IMR-90 (cell line): ENCODE measurements at regions not wholly inside any gene's neighbourhood (a gene's known extent, or its start where the extent isn't known, plus 50 kb on each side); places are given as distances from the start of the nearest gene placed in this dataset.

Experiments
- ATAC-seq: fragments of 200-7000 bp; cut with Tn5 transposase; 2 replicates; pipeline ENCODE4 v1.9.1; 2020; ENCODE audit warnings: low read depth, mild to moderate bottlenecking, moderate library complexity
- BruUV-seq: library from RNA; stranded (reverse); fragments of 400-500 nt; replicated peaks from 2 replicates; lab custom pipeline; 2021; lab: Mats Ljungman, UMichigan
- CTCF ChIA-PET: fragments of 300-600 bp; formaldehyde crosslinking; extraction: SDS; loops from one replicate; lab custom pipeline; 2021; ENCODE audit warnings: antibody characterized with exemption; lab: Yijun Ruan, JAX
- POLR2A ChIA-PET: fragments of 300-600 bp; sonication (Branson Sonifier 250); formaldehyde crosslinking; loops from one replicate; lab custom pipeline; 2022; ENCODE audit warnings: antibody characterized with exemption; ENCODE audit not compliant: unreplicated experiment; lab: Charles Lee
- DNase-seq: peaks from one replicate; pipeline ENCODE4 v3.0.0; 2013
- H2AFZ ChIP-seq: replicated peaks from 2 replicates; pipeline ENCODE3; 2013; ENCODE audit warnings: low read length, mild to moderate bottlenecking; ENCODE audit not compliant: poor library complexity
- H2AK5ac ChIP-seq: 2 replicates; pipeline ENCODE4 v1.6.1; 2013; ENCODE audit warnings: low read depth, low read length, inconsistent platforms
- H2AK9ac ChIP-seq: replicated peaks from 2 replicates; pipeline ENCODE3; 2013; ENCODE audit warnings: mild to moderate bottlenecking, low read depth, low read length, moderate library complexity; ENCODE audit not compliant: poor library complexity
- H2BK120ac ChIP-seq: 2 replicates; pipeline ENCODE4 v1.6.1; 2013; ENCODE audit warnings: low read depth, low read length, inconsistent platforms
- H2BK15ac ChIP-seq: 3 replicates; pipeline ENCODE4 v1.6.1; 2013; ENCODE audit warnings: low read depth, low read length, inconsistent platforms
- H2BK20ac ChIP-seq: 2 replicates; pipeline ENCODE4 v1.6.1; 2013; ENCODE audit warnings: low read depth, mild to moderate bottlenecking, inconsistent platforms, low read length, moderate library complexity
- H2BK5ac ChIP-seq: 2 replicates; pipeline ENCODE4 v1.6.1; 2013; ENCODE audit warnings: mild to moderate bottlenecking, low read depth, low read length, inconsistent platforms; ENCODE audit not compliant: poor library complexity, severe bottlenecking
- H3K14ac ChIP-seq: replicated peaks from 2 replicates; pipeline ENCODE4 v1.6.1; 2013; ENCODE audit warnings: low read depth, low read length, inconsistent platforms
- H3K18ac ChIP-seq: 2 replicates; pipeline ENCODE4 v1.6.1; 2013; ENCODE audit warnings: low read depth, low read length, control low read depth
- H3K23ac ChIP-seq: 2 replicates; pipeline ENCODE4 v1.6.1; 2013; ENCODE audit warnings: low read depth, low read length, inconsistent platforms
- H3K27ac ChIP-seq: 2 replicates; pipeline ENCODE4 v1.5.1; 2013; ENCODE audit warnings: mild to moderate bottlenecking, control low read depth, low read length; ENCODE audit not compliant: insufficient read depth
- H3K27me3 ChIP-seq: 2 replicates; pipeline ENCODE4 v1.6.1; 2013; ENCODE audit warnings: low read length; ENCODE audit not compliant: control insufficient read depth, insufficient read depth
- H3K36me3 ChIP-seq: 2 replicates; pipeline ENCODE4 v1.6.1; 2013; ENCODE audit warnings: low read length, mixed read lengths; ENCODE audit not compliant: control insufficient read depth, insufficient read depth
- H3K4ac ChIP-seq: 2 replicates; pipeline ENCODE4 v1.6.1; 2013; ENCODE audit warnings: low read depth, low read length, inconsistent platforms
- H3K4me1 ChIP-seq: 2 replicates; pipeline ENCODE4 v1.6.1; 2013; ENCODE audit warnings: low read length, mixed read lengths; ENCODE audit not compliant: control insufficient read depth, insufficient read depth
- H3K4me2 ChIP-seq: 2 replicates; pipeline ENCODE4 v1.6.1; 2013; ENCODE audit warnings: low read depth, mild to moderate bottlenecking, control low read depth, low read length, moderate library complexity
- H3K4me3 ChIP-seq: 2 replicates; pipeline ENCODE4 v1.5.1; 2013; ENCODE audit warnings: low read depth, mild to moderate bottlenecking, control low read depth, low read length, moderate library complexity; ENCODE audit not compliant: insufficient read depth
- H3K56ac ChIP-seq: 2 replicates; pipeline ENCODE4 v1.6.1; 2013; ENCODE audit warnings: low read length, inconsistent platforms; ENCODE audit not compliant: insufficient read depth; ENCODE audit errors: extremely low read depth
- H3K79me1 ChIP-seq, 2 experiments: 2 replicates each; pipeline ENCODE4 v1.6.1; 2013; ENCODE audit warnings: low read length in 2 of 2, inconsistent platforms in 1 of 2, low read depth in 1 of 2
- H3K9ac ChIP-seq: 2 replicates; pipeline ENCODE4 v1.6.1; 2013; ENCODE audit warnings: low read depth, low read length, control low read depth
- H3K9me1 ChIP-seq: 2 replicates; pipeline ENCODE4 v1.6.1; 2013; ENCODE audit warnings: low read length, inconsistent platforms; ENCODE audit not compliant: insufficient read depth
- H3K9me3 ChIP-seq: 2 replicates; pipeline ENCODE4 v1.6.1; 2013; ENCODE audit warnings: low read length; ENCODE audit not compliant: control insufficient read depth, insufficient read depth
- H4K20me1 ChIP-seq: 2 replicates; pipeline ENCODE4 v1.6.1; 2013; ENCODE audit warnings: low read length, inconsistent platforms; ENCODE audit not compliant: insufficient read depth
- H4K5ac ChIP-seq: 2 replicates; pipeline ENCODE4 v1.6.1; 2013; ENCODE audit warnings: mild to moderate bottlenecking, low read depth, low read length, control low read depth
- H4K8ac ChIP-seq, 2 experiments: 2 replicates each; pipeline ENCODE4 v1.6.1; 2013; ENCODE audit warnings: low read depth in 2 of 2, low read length in 2 of 2, control low read depth in 1 of 2, inconsistent platforms in 1 of 2
- H4K91ac ChIP-seq: 2 replicates; pipeline ENCODE4 v1.6.1; 2013; ENCODE audit warnings: low read depth, low read length, inconsistent platforms; ENCODE audit not compliant: insufficient read depth
- CHD1 ChIP-seq: IDR thresholded peaks from 2 replicates; pipeline ENCODE4 v1.6.1; 2012; ENCODE audit warnings: low read depth, low read length, improper control_type of control experiment
- CTCF ChIP-seq: conservative IDR thresholded peaks from 2 replicates; pipeline ENCODE4 v1.5.1; 2012; ENCODE audit warnings: mild to moderate bottlenecking, low read depth, low read length, improper control_type of control experiment
- FOS ChIP-seq: fragments of 150-350 bp; IDR thresholded peaks from 2 replicates; pipeline ENCODE4 v1.6.1; 2016; ENCODE audit warnings: low read depth, low read length
- MAFK ChIP-seq: IDR thresholded peaks from 2 replicates; pipeline ENCODE4 v1.6.1; 2012; ENCODE audit warnings: low read depth, low read length, improper control_type of control experiment
- MAZ ChIP-seq: IDR thresholded peaks from 2 replicates; pipeline ENCODE4 v1.6.1; 2012; ENCODE audit warnings: low read depth, mild to moderate bottlenecking, low read length, improper control_type of control experiment, moderate library complexity, borderline replicate concordance
- MXI1 ChIP-seq: IDR thresholded peaks from 2 replicates; pipeline ENCODE4 v1.6.1; 2012; ENCODE audit warnings: low read depth, mild to moderate bottlenecking, low read length, moderate library complexity, borderline replicate concordance
- RCOR1 ChIP-seq: IDR thresholded peaks from 2 replicates; pipeline ENCODE4 v1.6.1; 2012; ENCODE audit warnings: mild to moderate bottlenecking, low read length, improper control_type of control experiment; ENCODE audit not compliant: insufficient replicate concordance
- RFX5 ChIP-seq: IDR thresholded peaks from 2 replicates; pipeline ENCODE4 v1.8.0; 2012; ENCODE audit warnings: low read depth, mild to moderate bottlenecking, low read length, moderate library complexity
- SMC3 ChIP-seq: fragments of 150-350 bp; IDR thresholded peaks from 2 replicates; pipeline ENCODE4 v1.6.1; 2016; ENCODE audit warnings: low read depth, mild to moderate bottlenecking, antibody characterized with exemption, low read length, moderate library complexity
- WGBS, 2 experiments: methylation state at CpG; one replicate each; pipeline versions ENCODE4 v1.1.5 to v1.1.7; 2013; ENCODE audit warnings: missing lambda C conversion rate in 2 of 2; ENCODE audit not compliant: insufficient read length in 1 of 2; ENCODE audit errors: extremely low coverage in 2 of 2; 5-methylcytosine and 5-hydroxymethylcytosine counted together
- dilution Hi-C: fragments of 300-500 bp; cut with HindIII; formaldehyde crosslinking; loops from one replicate; pipeline ENCODE4 v1.14.3; 2018; ENCODE audit warnings: low sequenced_read_pairs; ENCODE audit not compliant: unreplicated experiment
- in situ Hi-C: fragments of 300-500 bp; cut with MboI; formaldehyde crosslinking; loops from 3 replicates; pipeline ENCODE4 v1.14.3; 2019; ENCODE audit warnings: low sequenced_read_pairs, inconsistent platforms, mixed read lengths
- intact Hi-C: fragments of 100-400 bp; cut with micrococcal nuclease; formaldehyde crosslinking; loops from 2 replicates; pipeline ENCODE4 v1.10.0; 2022

GRCh38 chr10:57785546-57785945 lies 482.1 kb downstream of the IPMK start:
- Histone ChIP-seq H3K4ac (no peak overlapping the region), H2BK15ac (no peak overlapping the region), H3K9me3 (no peaks in the 10 kb centered on the region), H3K23ac (no peak overlapping the region), H3K9ac (no peak overlapping the region), H3K27ac (no peak overlapping the region), H3K9me1 (no peaks in the 10 kb centered on the region), H2BK120ac (no peak overlapping the region), H2AK9ac (no peak overlapping the region), H3K4me3 (no peak overlapping the region), H2AFZ (no peak overlapping the region), H2AK5ac (no peak overlapping the region), H3K4me2 (no peak overlapping the region), H4K20me1 (no peaks in the 10 kb centered on the region), H4K8ac (no peak overlapping the region), H3K79me1 (no peaks in the 10 kb centered on the region), H2BK20ac (no peak overlapping the region), H3K18ac (no peak overlapping the region), H3K27me3 (no peaks in the 10 kb centered on the region), H4K91ac (no peak overlapping the region), H3K36me3 (no peaks in the 10 kb centered on the region), H3K4me1 (no peaks in the 10 kb centered on the region), H3K14ac (no peak overlapping the region), H3K56ac (no peak overlapping the region), H2BK5ac (no peak overlapping the region), H4K5ac (no peak overlapping the region)
- BruUV-seq, result no TSS peak
- intact Hi-C loops (no loop called here), dilution Hi-C loops (no loop called here), in situ Hi-C loops (no loop called here)
- POLR2A ChIA-PET, result no interaction called here
- TF ChIP-seq SMC3 (no peak), MAFK (no peak), RCOR1 (no peak), CTCF (no peak), MXI1 (no peak), RFX5 (no peak), MAZ (no peak), FOS (no peak), CHD1 (no peak)
- ATAC-seq (no peak), DNase-seq (no peak)
- CTCF ChIA-PET, result no interaction called here
- no CpG with 5 or more reads among the region's 2 CpGs for WGBS, 2 experiments
